NB4 (cell line): ENCODE measurements at regions not wholly inside any gene's neighbourhood (a gene's known extent, or its start where the extent isn't known, plus 50 kb on each side); places are given as distances from the start of the nearest gene placed in this dataset.

ENCODE experiments used
- DNase-seq: peaks from one replicate; pipeline ENCODE4 v3.0.0; 2010; ENCODE audit warnings: low read depth
- H3K4me3 ChIP-seq: one replicate; pipeline ENCODE4 v1.5.1; 2011; ENCODE audit warnings: mild to moderate bottlenecking, low read depth, low read length, moderate library complexity
- CTCF ChIP-seq: IDR thresholded peaks from one replicate; pipeline ENCODE4 v1.5.1; 2012; ENCODE audit warnings: low read depth, low read length
- MYC ChIP-seq: IDR thresholded peaks from 2 replicates; pipeline ENCODE4 v1.6.1; 2011; ENCODE audit warnings: low read depth, low read length
- POLR2A ChIP-seq: IDR thresholded peaks from 2 replicates; pipeline ENCODE4 v1.6.1; 2011; ENCODE audit warnings: mild to moderate bottlenecking; ENCODE audit not compliant: insufficient read length; ENCODE audit errors: extremely low read depth
- TF ChIP-seq, protein P1 (sequence below): IDR thresholded peaks from 2 replicates; pipeline ENCODE4 v1.6.1; 2011; ENCODE audit warnings: low read depth, low read length

DNA sequence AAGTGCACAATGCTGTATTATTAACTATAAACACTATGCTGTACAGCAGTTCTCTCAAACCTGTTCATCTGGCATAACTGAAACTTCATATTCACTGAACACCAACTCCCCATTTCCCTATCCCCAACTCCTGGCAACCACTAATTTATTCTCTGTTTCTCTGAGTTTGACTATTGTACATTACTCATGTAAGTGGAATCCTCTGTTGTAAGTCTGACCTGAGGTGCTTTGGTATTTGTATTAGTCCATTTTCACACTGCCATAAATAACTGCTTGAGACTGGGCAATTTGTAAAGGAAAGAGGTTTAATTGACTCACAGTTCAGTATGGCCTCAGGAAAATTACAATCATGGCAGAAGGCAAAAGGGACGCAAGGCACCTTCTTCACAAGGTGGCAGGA lies 266.3 kb downstream of the PPP1R3A start:
- no peak for DNase-seq
- TF ChIP-seq, protein P1, sequence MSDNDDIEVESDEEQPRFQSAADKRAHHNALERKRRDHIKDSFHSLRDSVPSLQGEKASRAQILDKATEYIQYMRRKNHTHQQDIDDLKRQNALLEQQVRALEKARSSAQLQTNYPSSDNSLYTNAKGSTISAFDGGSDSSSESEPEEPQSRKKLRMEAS = no peak
- no peak for TF ChIP-seq CTCF
- H3K4me3 ChIP-seq = no peak overlapping the region

DNA sequence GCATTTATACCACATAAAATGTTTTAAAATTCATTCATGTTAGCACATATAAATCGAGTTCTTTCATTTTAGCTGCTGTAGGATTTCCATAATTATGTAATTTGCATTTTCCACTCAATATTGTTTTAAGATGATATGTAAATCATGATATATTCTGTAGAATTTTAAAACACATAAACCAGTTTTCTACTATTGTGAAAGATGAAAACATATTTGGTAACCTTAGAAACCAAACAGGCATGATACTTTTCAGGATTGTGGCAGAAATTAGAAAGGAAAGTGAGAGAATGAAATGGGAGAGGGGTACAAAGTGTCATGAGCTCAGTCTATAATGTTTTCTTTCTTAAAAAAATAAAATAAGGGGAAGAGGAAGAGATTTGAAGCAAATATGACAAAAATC lies 269.3 kb downstream of the PPP1R3A start:
- no peak for TF ChIP-seq MYC
- TF ChIP-seq, protein P1 = no peak
- no peak for TF ChIP-seq POLR2A
- TF ChIP-seq CTCF = no peak

DNA sequence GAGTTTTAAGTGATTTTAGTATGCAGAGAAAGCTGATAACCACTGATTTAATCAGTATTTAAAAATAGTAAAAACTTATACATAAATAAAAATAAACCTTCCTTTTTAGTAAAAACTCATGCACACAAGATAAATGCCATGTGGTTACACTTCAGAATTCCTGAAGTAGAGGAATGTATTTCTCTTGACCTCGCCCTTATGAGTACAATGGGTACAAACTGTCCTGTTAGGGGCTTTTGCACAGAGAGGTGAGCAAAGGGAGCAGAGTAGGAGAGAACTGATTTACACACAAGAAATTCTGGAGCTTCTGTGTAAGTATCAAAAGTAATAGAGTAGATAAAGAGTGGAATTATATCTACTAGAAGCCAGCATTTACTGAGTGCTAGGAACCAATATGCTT lies 279.6 kb downstream of the PPP1R3A start:
- H3K4me3 ChIP-seq = no peak overlapping the region
- TF ChIP-seq, protein P1 = no peak
- TF ChIP-seq POLR2A (no peak), MYC (no peak), CTCF (no peak)
- no peak for DNase-seq

More for the DNA sequence above, 269.3 kb downstream of the PPP1R3A start:
- no peak overlapping the region for H3K4me3 ChIP-seq
- DNase-seq = no peak

DNA sequence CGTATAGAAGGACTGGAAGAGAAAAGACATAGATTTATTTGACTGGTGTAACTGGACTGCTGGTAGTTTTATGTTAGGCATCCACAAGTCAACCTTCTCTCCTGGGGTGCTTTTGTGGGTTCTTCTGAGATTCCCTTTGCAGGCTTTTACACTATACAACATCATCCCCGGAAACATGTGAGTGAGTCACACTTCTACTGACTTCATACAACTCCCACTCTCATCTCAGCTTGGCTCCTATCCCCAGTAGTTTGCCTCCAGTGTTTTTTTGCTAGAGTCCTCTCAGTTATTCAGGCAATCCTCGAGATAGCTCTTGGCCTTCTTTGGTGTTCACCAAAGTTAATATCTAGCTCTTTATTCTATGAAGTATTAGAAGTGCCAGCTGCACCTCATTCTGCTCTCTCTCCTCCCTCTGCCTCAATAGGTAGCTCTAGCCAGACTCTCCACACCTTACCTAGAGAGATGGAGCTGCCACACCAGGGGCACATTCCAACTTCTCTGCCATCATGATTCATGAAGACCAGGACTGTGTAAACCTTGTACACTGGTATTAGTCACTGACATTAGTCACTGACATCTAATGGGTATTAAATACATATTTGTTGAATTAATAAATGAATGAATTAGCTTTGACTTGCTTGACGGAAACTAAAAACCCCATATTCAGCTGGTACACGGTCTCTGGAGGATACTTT lies 281.9 kb downstream of the PPP1R3A start:
- DNase-seq = no peak
- TF ChIP-seq CTCF (no peak), POLR2A (no peak), MYC (no peak)
- TF ChIP-seq, protein P1 = no peak
- no peak overlapping the region for H3K4me3 ChIP-seq

DNA sequence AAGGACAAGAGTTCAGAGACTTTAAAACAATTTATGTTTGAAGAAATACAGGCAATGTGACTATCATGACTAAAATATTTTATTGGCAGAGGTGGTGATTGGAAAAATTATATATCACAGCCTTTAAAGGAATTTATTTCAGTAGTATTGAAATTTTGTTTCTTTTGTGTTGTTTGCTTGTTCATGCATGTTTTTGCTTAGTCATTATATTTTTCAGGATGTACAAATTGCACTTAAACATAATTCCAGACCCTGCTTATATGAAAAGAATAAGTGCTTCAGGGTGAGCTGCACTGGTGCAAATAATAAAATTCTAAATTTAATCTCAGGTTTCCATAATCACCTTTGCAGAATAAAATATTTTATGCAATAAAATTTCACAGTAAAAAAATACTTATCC lies 283.3 kb downstream of the PPP1R3A start:
- H3K4me3 ChIP-seq = no peak overlapping the region
- DNase-seq = no peak
- TF ChIP-seq, protein P1 = no peak
- TF ChIP-seq CTCF = no peak
- TF ChIP-seq POLR2A = no peak
- TF ChIP-seq MYC = no peak

DNA sequence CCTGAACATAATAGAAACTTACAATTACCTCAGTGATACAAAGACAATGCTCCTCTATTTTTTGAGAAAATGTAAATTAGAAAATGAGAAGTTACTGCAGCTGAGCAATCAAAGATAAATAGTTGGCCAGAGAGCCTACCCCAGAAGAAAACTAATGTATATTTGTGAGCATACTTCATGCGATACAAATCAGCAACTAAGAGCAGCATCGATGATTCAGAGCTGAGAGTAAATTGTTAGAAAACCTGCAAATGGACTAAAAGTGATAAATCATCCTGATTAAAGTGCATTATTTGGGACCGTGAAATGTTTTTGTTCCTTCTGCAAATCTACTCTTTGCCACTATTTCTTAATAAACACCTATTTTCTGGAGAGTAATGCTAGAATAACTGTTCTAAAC lies 285.7 kb downstream of the PPP1R3A start:
- TF ChIP-seq MYC = no peak
- TF ChIP-seq POLR2A = no peak
- no peak for TF ChIP-seq CTCF
- TF ChIP-seq, protein P1 = no peak
- H3K4me3 ChIP-seq = no peak overlapping the region
- DNase-seq = no peak
